Keratinocyte (primary cell): ENCODE measurements at regions not wholly inside any gene's neighbourhood (a gene's known extent, or its start where the extent isn't known, plus 50 kb on each side); places are given as distances from the start of the nearest gene placed in this dataset.

ENCODE experiments used
- DNase-seq: peaks from one replicate; pipeline ENCODE4 v3.0.0-alpha.2; 2011; ENCODE audit warnings: low read depth, missing footprints, low spot score
- FAIRE-seq: peaks from 2 replicates; lab custom pipeline; 2011; peaks lifted over from hg19 to GRCh38; lab: Jason Lieb, UNC
- H2AFZ ChIP-seq: 2 replicates; pipeline ENCODE4 v1.6.0; 2012; ENCODE audit warnings: low read length, control low read depth, inconsistent platforms; ENCODE audit not compliant: control insufficient read depth
- H3K27ac ChIP-seq: 2 replicates; pipeline ENCODE4 v1.5.1; 2011; ENCODE audit warnings: low read length; ENCODE audit not compliant: control insufficient read depth, insufficient read depth
- H3K27me3 ChIP-seq: 3 replicates; pipeline ENCODE4 v1.6.0; 2011; ENCODE audit warnings: low read length; ENCODE audit not compliant: control insufficient read depth, insufficient read depth; ENCODE audit errors: extremely low read depth
- H3K36me3 ChIP-seq, 2 experiments: 2 replicates in 1 of 2; 3 replicates in 1 of 2; pipeline ENCODE4 v1.5.1; 2011; ENCODE audit warnings: low read length in 2 of 2, mild to moderate bottlenecking in 1 of 2; ENCODE audit not compliant: control insufficient read depth in 2 of 2, insufficient read depth in 2 of 2; ENCODE audit errors: extremely low read depth in 1 of 2
- H3K4me1 ChIP-seq: 3 replicates; pipeline ENCODE4 v1.5.1; 2011; ENCODE audit warnings: low read length; ENCODE audit not compliant: control insufficient read depth, insufficient read depth; ENCODE audit errors: extremely low read depth
- H3K4me2 ChIP-seq: 3 replicates; pipeline ENCODE4 v1.6.0; 2011; ENCODE audit warnings: low read depth, low read length; ENCODE audit not compliant: control insufficient read depth, insufficient read depth; ENCODE audit errors: extremely low read depth
- H3K4me3 ChIP-seq, 3 experiments: fragments of 200-600 bp in 1 of 3; sonication (generic) in 1 of 3; 2 replicates in 2 of 3; 3 replicates in 1 of 3; pipeline ENCODE4 v1.5.1; 2011 to 2016; ENCODE audit warnings: low read length in 3 of 3, mild to moderate bottlenecking in 3 of 3, control low read depth in 2 of 3, inconsistent platforms in 1 of 3, low read depth in 1 of 3, mixed read lengths in 1 of 3, mixed run types in 1 of 3, moderate library complexity in 1 of 3; ENCODE audit not compliant: control insufficient read depth in 2 of 3, insufficient read depth in 2 of 3; ENCODE audit errors: extremely low read depth in 1 of 3
- H3K79me2 ChIP-seq: 2 replicates; pipeline ENCODE4 v1.6.0; 2012; ENCODE audit warnings: low read length; ENCODE audit not compliant: control insufficient read depth, insufficient read depth
- H3K9ac ChIP-seq: 3 replicates; pipeline ENCODE4 v1.6.0; 2011; ENCODE audit warnings: low read length; ENCODE audit not compliant: control insufficient read depth, insufficient read depth; ENCODE audit errors: extremely low read depth
- H3K9me1 ChIP-seq: 3 replicates; pipeline ENCODE4 v1.6.0; 2011; ENCODE audit warnings: low read length; ENCODE audit not compliant: control insufficient read depth, insufficient read depth; ENCODE audit errors: extremely low read depth
- H3K9me3 ChIP-seq: 2 replicates; pipeline ENCODE4 v1.5.1; 2012; ENCODE audit warnings: low read depth, low read length; ENCODE audit not compliant: control insufficient read depth
- H4K20me1 ChIP-seq: 3 replicates; pipeline ENCODE4 v1.6.0; 2011; ENCODE audit warnings: low read length; ENCODE audit not compliant: control insufficient read depth, insufficient read depth; ENCODE audit errors: extremely low read depth
- EZH2 ChIP-seq: IDR thresholded peaks from one replicate; pipeline ENCODE4 v1.6.1; 2012; ENCODE audit warnings: inconsistent platforms, mild to moderate bottlenecking, low read length, moderate library complexity
- dilution Hi-C: fragments of 300-500 bp; cut with MboI; formaldehyde crosslinking; loops from one replicate; pipeline ENCODE4 v1.7.0; 2020; ENCODE audit warnings: low sequenced_read_pairs; ENCODE audit not compliant: extremely low pct_ligation_motif_present
- TF ChIP-seq, protein P1 (sequence below), 3 experiments: IDR thresholded peaks in 1 of 3; conservative IDR thresholded peaks in 1 of 3; optimal IDR thresholded peaks in 1 of 3; 2 replicates in 2 of 3; 3 replicates in 1 of 3; pipeline versions ENCODE3 to v1.5.1; 2011; ENCODE audit warnings: low read length in 3 of 3, mild to moderate bottlenecking in 3 of 3, moderate library complexity in 2 of 3, control low read depth in 1 of 3, inconsistent platforms in 1 of 3; ENCODE audit not compliant: insufficient read depth in 2 of 3; ENCODE audit errors: extremely low read depth in 1 of 3

DNA sequence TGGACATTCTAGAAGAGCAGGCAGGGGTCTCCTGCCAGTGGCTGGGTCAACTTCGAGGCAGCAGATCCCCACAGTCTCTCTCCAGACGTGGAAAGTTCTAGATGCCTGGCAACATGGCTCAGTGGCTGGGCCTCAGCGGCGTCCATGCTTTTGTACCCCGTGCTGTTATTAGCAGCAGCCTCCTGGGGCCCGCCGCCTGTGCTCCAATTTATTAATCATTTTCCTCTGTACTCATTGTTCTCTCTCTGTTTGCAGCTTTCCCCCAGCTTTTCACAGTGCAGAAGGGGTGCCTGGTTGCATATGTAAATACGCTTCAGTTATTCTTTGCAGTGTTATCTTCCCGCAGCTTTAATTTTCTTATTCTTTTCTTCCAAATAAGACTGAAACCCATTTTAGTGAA lies 515.1 kb downstream of the TBC1D22A start:
- Histone ChIP-seq H3K27ac (no peak overlapping the region), H2AFZ (no peak overlapping the region), H3K4me1 (no peaks in the 10 kb centered on the region), H3K27me3 (peaks cover 9% of the 10 kb centered on the region), H3K36me3 (no peaks in the 10 kb centered on the region), H3K9me3 (no peaks in the 10 kb centered on the region), H3K4me2 (no peak overlapping the region), H3K4me3 (no peak overlapping the region), H3K9ac (no peak overlapping the region), H3K9me1 (no peaks in the 10 kb centered on the region), H4K20me1 (no peaks in the 10 kb centered on the region), H3K79me2 (no peaks in the 10 kb centered on the region)
- TF ChIP-seq EZH2 = no peak
- TF ChIP-seq, protein P1, sequence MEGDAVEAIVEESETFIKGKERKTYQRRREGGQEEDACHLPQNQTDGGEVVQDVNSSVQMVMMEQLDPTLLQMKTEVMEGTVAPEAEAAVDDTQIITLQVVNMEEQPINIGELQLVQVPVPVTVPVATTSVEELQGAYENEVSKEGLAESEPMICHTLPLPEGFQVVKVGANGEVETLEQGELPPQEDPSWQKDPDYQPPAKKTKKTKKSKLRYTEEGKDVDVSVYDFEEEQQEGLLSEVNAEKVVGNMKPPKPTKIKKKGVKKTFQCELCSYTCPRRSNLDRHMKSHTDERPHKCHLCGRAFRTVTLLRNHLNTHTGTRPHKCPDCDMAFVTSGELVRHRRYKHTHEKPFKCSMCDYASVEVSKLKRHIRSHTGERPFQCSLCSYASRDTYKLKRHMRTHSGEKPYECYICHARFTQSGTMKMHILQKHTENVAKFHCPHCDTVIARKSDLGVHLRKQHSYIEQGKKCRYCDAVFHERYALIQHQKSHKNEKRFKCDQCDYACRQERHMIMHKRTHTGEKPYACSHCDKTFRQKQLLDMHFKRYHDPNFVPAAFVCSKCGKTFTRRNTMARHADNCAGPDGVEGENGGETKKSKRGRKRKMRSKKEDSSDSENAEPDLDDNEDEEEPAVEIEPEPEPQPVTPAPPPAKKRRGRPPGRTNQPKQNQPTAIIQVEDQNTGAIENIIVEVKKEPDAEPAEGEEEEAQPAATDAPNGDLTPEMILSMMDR (optimal IDR thresholded peaks at IDR 0.05 in 1 of 3, IDR thresholded peaks at IDR 0.05 in 1 of 3, conservative IDR thresholded peaks at IDR 0.05 in 1 of 3; ENCODE audit: extremely low read depth in 1 of 3, insufficient read depth in 2 of 3, low read length in 3 of 3) = no peak
- no peak for FAIRE-seq
- dilution Hi-C loops = no loop called here
- DNase-seq = no peak

DNA sequence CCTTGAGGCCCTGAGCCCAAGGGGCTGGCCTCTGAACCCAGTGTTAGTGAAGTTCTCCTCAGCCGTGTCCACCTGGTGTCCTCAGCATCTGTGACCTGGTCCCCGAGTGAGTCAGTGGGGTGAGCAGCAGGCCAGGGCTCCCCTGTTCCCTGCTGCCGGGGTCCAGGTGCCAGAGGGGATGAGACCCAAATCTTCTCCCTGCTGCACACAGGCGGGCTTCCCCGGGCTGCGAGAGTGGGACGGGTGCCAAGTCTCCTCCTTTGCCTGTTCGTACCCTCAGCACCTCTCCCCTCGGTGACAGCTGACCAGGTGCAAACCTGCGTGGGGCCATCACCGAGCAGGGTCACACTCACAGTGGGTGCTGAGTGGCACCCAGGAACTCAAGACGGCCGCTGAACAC lies 514.5 kb downstream of the TBC1D22A start:
- Histone ChIP-seq H3K9ac (no peak overlapping the region), H4K20me1 (no peaks in the 10 kb centered on the region), H2AFZ (no peak overlapping the region), H3K36me3 (no peaks in the 10 kb centered on the region), H3K4me3 (no peak overlapping the region), H3K4me2 (no peak overlapping the region), H3K79me2 (no peaks in the 10 kb centered on the region), H3K9me1 (no peaks in the 10 kb centered on the region), H3K4me1 (no peaks in the 10 kb centered on the region), H3K9me3 (no peaks in the 10 kb centered on the region), H3K27me3 (peaks cover 9% of the 10 kb centered on the region), H3K27ac (no peak overlapping the region)
- TF ChIP-seq EZH2 = no peak
- TF ChIP-seq, protein P1 (optimal IDR thresholded peaks at IDR 0.05 in 1 of 3, IDR thresholded peaks at IDR 0.05 in 1 of 3, conservative IDR thresholded peaks at IDR 0.05 in 1 of 3; ENCODE audit: extremely low read depth in 1 of 3, insufficient read depth in 2 of 3, low read length in 3 of 3) = no peak
- no peak for DNase-seq
- dilution Hi-C loops = no loop called here
- FAIRE-seq = no peak
